GM12878 (cell line): ENCODE measurements at regions not wholly inside any gene's neighbourhood (a gene's known extent, or its start where the extent isn't known, plus 50 kb on each side); places are given as distances from the start of the nearest gene placed in this dataset.

Experiments
- ATAC-seq: fragments of 200-7000 bp; cut with Tn5 transposase; 3 replicates; pipeline ENCODE4 v1.9.1; 2020; ENCODE audit warnings: mild to moderate bottlenecking, moderate library complexity
- BruUV-seq: library from RNA; stranded (reverse); fragments of 400-500 nt; replicated peaks from 2 replicates; lab custom pipeline; 2021; lab: Mats Ljungman, UMichigan
- CTCF ChIA-PET: fragments of 300-600 bp; sonication (Branson Sonifier 250); formaldehyde crosslinking; extraction: SDS; loops from one replicate; lab custom pipeline; 2021; ENCODE audit warnings: inconsistent platforms; lab: Yijun Ruan, JAX
- POLR2A ChIA-PET: fragments of 350-600 bp; formaldehyde crosslinking; extraction: SDS; loops from one replicate; lab custom pipeline; 2021; ENCODE audit warnings: inconsistent platforms; lab: Charles Lee
- RAD21 ChIA-PET: fragments of 300-600 bp; sonication (Branson Sonifier 250); formaldehyde crosslinking; loops from one replicate; lab custom pipeline; 2023; ENCODE audit warnings: antibody characterized with exemption; ENCODE audit not compliant: unreplicated experiment; lab: Charles Lee
- SMC1A ChIA-PET: fragments of 300-600 bp; sonication (Branson Sonifier 250); formaldehyde crosslinking; loops from one replicate; lab custom pipeline; 2023; ENCODE audit not compliant: unreplicated experiment, uncharacterized antibody; lab: Charles Lee
- DNase-seq: peaks from one replicate; pipeline ENCODE4 v3.0.0-alpha.2; 2011; ENCODE audit warnings: low read depth, low spot score
- FAIRE-seq: peaks from 3 replicates; lab custom pipeline; 2011; peaks lifted over from hg19 to GRCh38; lab: Jason Lieb, UNC
- H2AFZ ChIP-seq: 2 replicates; pipeline ENCODE4 v1.6.0; 2011; ENCODE audit warnings: low read depth, low read length, control low read depth; ENCODE audit not compliant: control insufficient read depth
- H3K27ac ChIP-seq: 2 replicates; pipeline ENCODE4 v1.5.1; 2011; ENCODE audit warnings: control low read depth; ENCODE audit not compliant: control insufficient read depth, insufficient read depth
- H3K27me3 ChIP-seq, 2 experiments: replicated peaks in 1 of 2; 2 replicates each; pipeline versions ENCODE4 v1.6.0 to v1.6.1; 2011; ENCODE audit warnings: low read length in 1 of 2; ENCODE audit not compliant: control insufficient read depth in 2 of 2, insufficient read depth in 2 of 2
- H3K36me3 ChIP-seq, 2 experiments: 2 replicates each; pipeline ENCODE4 v1.5.1; 2011; ENCODE audit warnings: low read length in 1 of 2; ENCODE audit not compliant: control insufficient read depth in 2 of 2, insufficient read depth in 2 of 2
- H3K4me1 ChIP-seq: 2 replicates; pipeline ENCODE4 v1.6.1; 2011; ENCODE audit warnings: mild to moderate bottlenecking, low read length, moderate library complexity, mixed read lengths; ENCODE audit not compliant: control insufficient read depth, insufficient read depth
- H3K4me2 ChIP-seq: 2 replicates; pipeline ENCODE4 v1.6.0; 2011; ENCODE audit warnings: control low read depth; ENCODE audit not compliant: control insufficient read depth, insufficient read depth
- H3K4me3 ChIP-seq: fragments of 200-600 bp; sonication (generic); 2 replicates; pipeline ENCODE4 v1.5.1; 2016
- H3K79me2 ChIP-seq: 2 replicates; pipeline ENCODE4 v1.6.0; 2011; ENCODE audit warnings: low read length; ENCODE audit not compliant: control insufficient read depth, insufficient read depth
- H3K9ac ChIP-seq: 2 replicates; pipeline ENCODE4 v1.8.0; 2011; ENCODE audit warnings: low read length, control low read depth, mixed read lengths; ENCODE audit not compliant: control insufficient read depth, insufficient read depth
- H3K9me3 ChIP-seq: replicated peaks from 3 replicates; pipeline ENCODE4 v1.5.1; 2011; ENCODE audit warnings: mild to moderate bottlenecking, low read length; ENCODE audit not compliant: control insufficient read depth, insufficient read depth
- H4K20me1 ChIP-seq: 2 replicates; pipeline ENCODE4 v1.6.0; 2011; ENCODE audit not compliant: control insufficient read depth, insufficient read depth
- ATF2 ChIP-seq: IDR thresholded peaks from 2 replicates; pipeline ENCODE4 v1.6.1; 2012; ENCODE audit warnings: low read length, inconsistent platforms
- ATF7 ChIP-seq: fragments of 450-650 bp; IDR thresholded peaks from 2 replicates; pipeline ENCODE4 v1.6.1; 2016; ENCODE audit warnings: low read depth, mild to moderate bottlenecking
- HDGF ChIP-seq: fragments of 450-650 bp; IDR thresholded peaks from 2 replicates; pipeline ENCODE4 v1.6.1; 2016; ENCODE audit warnings: antibody characterized with exemption
- MYC ChIP-seq: IDR thresholded peaks from 2 replicates; pipeline ENCODE4 v1.6.1; 2011; ENCODE audit warnings: mild to moderate bottlenecking, low read length, moderate library complexity, inconsistent platforms; ENCODE audit not compliant: insufficient read depth, insufficient replicate concordance, insufficient read length, severe bottlenecking
- NFYA ChIP-seq: IDR thresholded peaks from 2 replicates; pipeline ENCODE4 v1.6.1; 2011; ENCODE audit warnings: low read depth, mild to moderate bottlenecking, low read length, improper control_type of control experiment, borderline replicate concordance
- RAD21 ChIP-seq: IDR thresholded peaks from 2 replicates; pipeline ENCODE4 v1.6.1; 2011; ENCODE audit warnings: mild to moderate bottlenecking, low read depth, low read length, moderate library complexity; ENCODE audit not compliant: insufficient read depth
- SMAD1 ChIP-seq: fragments of 450-650 bp; IDR thresholded peaks from 2 replicates; pipeline ENCODE4 v1.6.1; 2018; ENCODE audit warnings: mild to moderate bottlenecking, low read depth; ENCODE audit not compliant: partially characterized antibody
- STAT1 ChIP-seq: fragments of 450-650 bp; conservative IDR thresholded peaks from 2 replicates; pipeline ENCODE4 v1.6.1; 2014; ENCODE audit warnings: antibody characterized with exemption, mild to moderate bottlenecking
- SUPT20H ChIP-seq: IDR thresholded peaks from 2 replicates; pipeline ENCODE4 v1.6.1; 2011; ENCODE audit warnings: low read depth, mild to moderate bottlenecking, low read length, moderate library complexity, borderline replicate concordance; ENCODE audit not compliant: control insufficient read depth
- ZNF687 ChIP-seq: fragments of 450-650 bp; IDR thresholded peaks from 2 replicates; pipeline ENCODE4 v1.6.1; 2017; ENCODE audit warnings: mild to moderate bottlenecking, moderate library complexity
- WGBS: methylation state at CpG from one replicate; pipeline ENCODE4 v1.1.6; 2016; ENCODE audit warnings: low lambda C conversion rate; ENCODE audit not compliant: insufficient replicate concordance, insufficient coverage; ENCODE audit errors: missing lambda C conversion rate; 5-methylcytosine and 5-hydroxymethylcytosine counted together
- in situ Hi-C: fragments of 300-500 bp; cut with MboI; formaldehyde crosslinking; loops from 9 replicates; pipeline ENCODE4 v1.14.3; 2018; ENCODE audit warnings: mixed read lengths
- intact Hi-C: fragments of 100-400 bp; cut with micrococcal nuclease; formaldehyde crosslinking; loops from one replicate; pipeline ENCODE4 v1.14.2; 2022; ENCODE audit not compliant: unreplicated experiment

- no peak overlapping the region for H3K9ac ChIP-seq
- ChIA-PET SMC1A (interaction anchor here (1.1 to 1.3 kb wide), 2 partner anchors 10 to 20 kb away, joined by 3 read pairs; no protein-coding TSS in a partner anchor), RAD21 (no interaction called here), CTCF (interaction anchor here (1.4 kb wide), 1 partner anchor 10 kb away, joined by 3 read pairs; no protein-coding TSS in a partner anchor), POLR2A (no interaction called here)
- H4K20me1 ChIP-seq: no peaks in the 10 kb centered on the region
- no peaks in the 10 kb centered on the region for H3K4me1 ChIP-seq
- no peak overlapping the region for H2AFZ ChIP-seq
- ATAC-seq: no peak
- no TSS peak for BruUV-seq
- FAIRE-seq: no peak
- intact Hi-C loops (no loop called here), in situ Hi-C loops (no loop called here)
- WGBS: 0% methylated on average over 1 of the region's 1 CpG
- H3K9me3 ChIP-seq: no peaks in the 10 kb centered on the region; the same call in 2 of the 3 replicates
- no peak overlapping the region for H3K4me2 ChIP-seq
- no peak overlapping the region for H3K27ac ChIP-seq
- no peak for DNase-seq
- no peaks in the 10 kb centered on the region for H3K79me2 ChIP-seq
- no peaks in the 10 kb centered on the region for H3K36me3 ChIP-seq
- H3K4me3 ChIP-seq: no peak overlapping the region
- TF ChIP-seq MYC (no peak), STAT1 (no peak), ATF7 (no peak), NFYA (no peak), SUPT20H (no peak), RAD21 (no peak), SMAD1 (no peak), ZNF687 (no peak), HDGF (no peak), ATF2 (no peak)
- TF ChIP-seq, all 136 proteins: peak for 0
- H3K27me3 ChIP-seq: peaks cover 1 to 3% of the 10 kb centered on the region in 2 experiments; a peak in 1 of 4 replicates
Observed at GRCh38 chr10:2918489-2918888, 148.9 kb upstream of the PFKP start.
